Tibial nerve (tissue), 4 donors: ENCODE measurements at regions not wholly inside any gene's neighbourhood (a gene's known extent, or its start where the extent isn't known, plus 50 kb on each side); places are given as distances from the start of the nearest gene placed in this dataset.

Experiments
- EP300 ChIP-seq, 2 donors: sonication (generic); formaldehyde crosslinking; IDR thresholded peaks; one replicate each; pipeline ENCODE4 v1.6.1; 2017; ENCODE audit warnings: antibody characterized with exemption in 2 of 2, mild to moderate bottlenecking in 1 of 2
- POLR2A ChIP-seq, 2 donors: fragments of 450-650 bp; IDR thresholded peaks; one replicate each; pipeline ENCODE4 v1.6.1; 2017; ENCODE audit warnings: antibody characterized with exemption in 2 of 2, mild to moderate bottlenecking in 2 of 2, moderate library complexity in 2 of 2
- TF ChIP-seq, protein P1 (sequence below), 5 experiments: fragments of 200-600 bp in 3 of 5; fragments of 450-650 bp in 2 of 5; sonication (generic) in 3 of 5; IDR thresholded peaks; one replicate each; pipeline ENCODE4 v1.5.1; 2016 to 2019; ENCODE audit warnings: antibody characterized with exemption in 5 of 5, mild to moderate bottlenecking in 3 of 5, moderate library complexity in 2 of 5

DNA sequence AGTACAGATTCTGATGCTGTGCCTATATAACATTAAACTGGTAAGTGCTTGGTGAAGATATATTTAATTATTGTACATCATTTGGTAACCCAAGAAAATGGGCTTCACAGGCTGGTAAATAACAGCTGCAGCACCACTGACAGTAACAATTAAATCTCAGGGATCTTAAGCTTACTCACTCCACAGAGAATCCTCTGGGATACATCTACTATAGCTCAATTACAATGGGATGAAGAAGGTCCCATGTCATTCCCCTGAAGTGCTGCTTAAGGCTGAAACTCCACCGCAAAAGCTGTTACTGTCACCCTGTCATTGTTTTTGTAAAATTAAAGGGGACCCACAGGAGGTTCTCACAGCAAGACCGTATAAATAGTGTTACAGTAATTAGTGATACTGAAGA is 153.0 kb downstream of the IMPG2 start:
- TF ChIP-seq, protein P1, sequence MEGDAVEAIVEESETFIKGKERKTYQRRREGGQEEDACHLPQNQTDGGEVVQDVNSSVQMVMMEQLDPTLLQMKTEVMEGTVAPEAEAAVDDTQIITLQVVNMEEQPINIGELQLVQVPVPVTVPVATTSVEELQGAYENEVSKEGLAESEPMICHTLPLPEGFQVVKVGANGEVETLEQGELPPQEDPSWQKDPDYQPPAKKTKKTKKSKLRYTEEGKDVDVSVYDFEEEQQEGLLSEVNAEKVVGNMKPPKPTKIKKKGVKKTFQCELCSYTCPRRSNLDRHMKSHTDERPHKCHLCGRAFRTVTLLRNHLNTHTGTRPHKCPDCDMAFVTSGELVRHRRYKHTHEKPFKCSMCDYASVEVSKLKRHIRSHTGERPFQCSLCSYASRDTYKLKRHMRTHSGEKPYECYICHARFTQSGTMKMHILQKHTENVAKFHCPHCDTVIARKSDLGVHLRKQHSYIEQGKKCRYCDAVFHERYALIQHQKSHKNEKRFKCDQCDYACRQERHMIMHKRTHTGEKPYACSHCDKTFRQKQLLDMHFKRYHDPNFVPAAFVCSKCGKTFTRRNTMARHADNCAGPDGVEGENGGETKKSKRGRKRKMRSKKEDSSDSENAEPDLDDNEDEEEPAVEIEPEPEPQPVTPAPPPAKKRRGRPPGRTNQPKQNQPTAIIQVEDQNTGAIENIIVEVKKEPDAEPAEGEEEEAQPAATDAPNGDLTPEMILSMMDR (IDR thresholded peaks at IDR 0.05): no peak
- TF ChIP-seq EP300 (IDR thresholded peaks at IDR 0.05) (no peak), POLR2A (IDR thresholded peaks at IDR 0.05) (no peak)
